Liver (tissue), 8 donors: ENCODE measurements at regions not wholly inside any gene's neighbourhood (a gene's known extent, or its start where the extent isn't known, plus 50 kb on each side); places are given as distances from the start of the nearest gene placed in this dataset.

Experiments used
- DNase-seq: peaks from one replicate; pipeline ENCODE4 v3.0.0-alpha.2; 2017; ENCODE audit warnings: low spot score
- H3K27ac ChIP-seq, 2 donors: one replicate each; pipeline ENCODE4 v1.7.0; 2013; ENCODE audit warnings: inconsistent platforms in 2 of 2, low read length in 2 of 2, control low read depth in 1 of 2, low read depth in 1 of 2, mild to moderate bottlenecking in 1 of 2
- H3K27me3 ChIP-seq, 4 donors: one replicate each; pipeline versions ENCODE4 v1.6.1 to v1.7.0; 2013; ENCODE audit warnings: low read length in 3 of 4, inconsistent platforms in 1 of 4, mild to moderate bottlenecking in 1 of 4, moderate library complexity in 1 of 4; ENCODE audit not compliant: control insufficient read depth in 4 of 4, insufficient read depth in 4 of 4
- H3K36me3 ChIP-seq, 4 donors: one replicate each; pipeline versions ENCODE4 v1.6.1 to v1.7.0; 2013; ENCODE audit warnings: low read length in 3 of 4, mild to moderate bottlenecking in 3 of 4, low read depth in 1 of 4, moderate library complexity in 1 of 4; ENCODE audit not compliant: control insufficient read depth in 4 of 4, insufficient read depth in 3 of 4
- H3K4me1 ChIP-seq, 4 donors: one replicate each; pipeline versions ENCODE4 v1.6.1 to v1.7.0; 2013; ENCODE audit warnings: low read length in 3 of 4, mild to moderate bottlenecking in 3 of 4, moderate library complexity in 1 of 4; ENCODE audit not compliant: control insufficient read depth in 4 of 4, insufficient read depth in 4 of 4
- H3K4me3 ChIP-seq, 3 donors: one replicate each; pipeline versions ENCODE4 v1.6.1 to v1.7.0; 2013; ENCODE audit warnings: low read length in 3 of 3, control low read depth in 1 of 3, low read depth in 1 of 3, mild to moderate bottlenecking in 1 of 3
- H3K9ac ChIP-seq, 2 donors: one replicate each; pipeline ENCODE4 v1.7.0; 2013; ENCODE audit warnings: low read length in 2 of 2, mild to moderate bottlenecking in 2 of 2, moderate library complexity in 2 of 2, control low read depth in 1 of 2, low read depth in 1 of 2
- H3K9me3 ChIP-seq, 4 donors: one replicate each; pipeline versions ENCODE4 v1.6.1 to v1.7.0; 2013; ENCODE audit warnings: low read length in 3 of 4; ENCODE audit not compliant: control insufficient read depth in 4 of 4
- EGR1 ChIP-seq, 2 donors: IDR thresholded peaks; 2 replicates each; pipeline ENCODE4 v1.6.1; 2016 to 2018; ENCODE audit warnings: antibody characterized with exemption in 2 of 2, low read depth in 2 of 2
- FOXA1 ChIP-seq: IDR thresholded peaks from 2 replicates; pipeline ENCODE4 v1.6.1; 2016; ENCODE audit warnings: antibody characterized with exemption
- FOXA2 ChIP-seq: IDR thresholded peaks from 2 replicates; pipeline ENCODE4 v1.6.1; 2016; ENCODE audit warnings: antibody characterized with exemption
- GABPA ChIP-seq, 2 donors: IDR thresholded peaks in 1 of 2; conservative IDR thresholded peaks in 1 of 2; 2 replicates each; pipeline ENCODE4 v1.6.1; 2016; ENCODE audit warnings: antibody characterized with exemption in 2 of 2, mild to moderate bottlenecking in 1 of 2, moderate library complexity in 1 of 2
- HNF4A ChIP-seq, 2 donors: conservative IDR thresholded peaks; 2 replicates each; pipeline ENCODE4 v1.6.1; 2016; ENCODE audit warnings: antibody characterized with exemption in 2 of 2, mild to moderate bottlenecking in 2 of 2
- HNF4G ChIP-seq: IDR thresholded peaks from 2 replicates; pipeline ENCODE4 v1.6.1; 2016; ENCODE audit warnings: antibody characterized with exemption
- JUND ChIP-seq, 2 donors: IDR thresholded peaks; 2 replicates each; pipeline ENCODE4 v1.6.1; 2016; ENCODE audit warnings: antibody characterized with exemption in 2 of 2
- NR2F2 ChIP-seq: IDR thresholded peaks from 2 replicates; pipeline ENCODE4 v1.6.1; 2016; ENCODE audit warnings: antibody characterized with exemption
- RAD21 ChIP-seq, 2 donors: IDR thresholded peaks; 2 replicates each; pipeline ENCODE4 v1.6.1; 2016; ENCODE audit warnings: antibody characterized with exemption in 2 of 2, mild to moderate bottlenecking in 2 of 2
- RXRA ChIP-seq, 2 donors: IDR thresholded peaks; 2 replicates each; pipeline ENCODE4 v1.6.1; 2017 to 2018; ENCODE audit warnings: antibody characterized with exemption in 2 of 2, mild to moderate bottlenecking in 1 of 2
- SP1 ChIP-seq: IDR thresholded peaks from 2 replicates; pipeline ENCODE4 v1.6.1; 2018; ENCODE audit warnings: antibody characterized with exemption, mild to moderate bottlenecking
- YY1 ChIP-seq: IDR thresholded peaks from 2 replicates; pipeline ENCODE4 v1.6.1; 2016; ENCODE audit warnings: antibody characterized with exemption, mild to moderate bottlenecking
- WGBS: extraction: QIAGEN DNeasy Blood & Tissue Kit; methylation state at CpG from one replicate; pipeline ENCODE4 v1.1.7; 2013; 5-methylcytosine and 5-hydroxymethylcytosine counted together
- TF ChIP-seq, protein P1 (sequence below): fragments of 150-350 bp; IDR thresholded peaks from 2 replicates; pipeline ENCODE4 v1.5.1; 2017; ENCODE audit warnings: improper control_type of control experiment, low read depth, low read length; ENCODE audit not compliant: missing input control
- TF ChIP-seq, protein P2 (sequence below): IDR thresholded peaks from 2 replicates; pipeline ENCODE4 v1.6.1; 2016; ENCODE audit warnings: antibody characterized with exemption, mild to moderate bottlenecking
- TF ChIP-seq, protein P3 (sequence below): IDR thresholded peaks from 2 replicates; pipeline ENCODE4 v1.6.1; 2016; ENCODE audit warnings: antibody characterized with exemption
- TF ChIP-seq, protein P4 (sequence below): IDR thresholded peaks from 2 replicates; pipeline ENCODE4 v1.6.1; 2016; ENCODE audit warnings: antibody characterized with exemption
- donor health status: healthy.
- donor health status: healthy.
- donor health status: healthy.
- donor health status: healthy.
- donor health status: healthy.

DNA sequence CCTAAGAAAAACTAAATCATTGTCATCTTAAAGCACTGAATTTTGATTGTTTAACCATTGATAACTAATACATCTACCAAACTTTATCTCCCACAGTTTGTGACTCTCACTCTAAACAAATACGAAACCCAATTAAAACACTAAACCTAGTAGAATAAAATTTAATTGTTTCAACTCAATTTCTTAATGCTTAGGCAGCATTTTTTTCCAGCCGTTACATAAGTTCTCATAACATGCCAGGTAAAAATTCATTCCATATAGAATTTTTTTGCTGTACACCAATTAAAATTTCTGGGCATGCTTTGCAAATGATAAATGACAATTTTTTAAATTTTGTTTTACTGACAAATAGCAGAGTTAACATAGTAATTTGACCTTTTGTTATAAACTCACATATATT lies 658.2 kb upstream of the FLRT2 start:
- no peaks in the 10 kb centered on the region for H3K36me3 ChIP-seq
- H3K9ac ChIP-seq: no peak overlapping the region
- 74% methylated on average over 2 of the region's 2 CpGs for WGBS
- no peak for DNase-seq
- no peaks in the 10 kb centered on the region for H3K27me3 ChIP-seq
- TF ChIP-seq, protein P1, sequence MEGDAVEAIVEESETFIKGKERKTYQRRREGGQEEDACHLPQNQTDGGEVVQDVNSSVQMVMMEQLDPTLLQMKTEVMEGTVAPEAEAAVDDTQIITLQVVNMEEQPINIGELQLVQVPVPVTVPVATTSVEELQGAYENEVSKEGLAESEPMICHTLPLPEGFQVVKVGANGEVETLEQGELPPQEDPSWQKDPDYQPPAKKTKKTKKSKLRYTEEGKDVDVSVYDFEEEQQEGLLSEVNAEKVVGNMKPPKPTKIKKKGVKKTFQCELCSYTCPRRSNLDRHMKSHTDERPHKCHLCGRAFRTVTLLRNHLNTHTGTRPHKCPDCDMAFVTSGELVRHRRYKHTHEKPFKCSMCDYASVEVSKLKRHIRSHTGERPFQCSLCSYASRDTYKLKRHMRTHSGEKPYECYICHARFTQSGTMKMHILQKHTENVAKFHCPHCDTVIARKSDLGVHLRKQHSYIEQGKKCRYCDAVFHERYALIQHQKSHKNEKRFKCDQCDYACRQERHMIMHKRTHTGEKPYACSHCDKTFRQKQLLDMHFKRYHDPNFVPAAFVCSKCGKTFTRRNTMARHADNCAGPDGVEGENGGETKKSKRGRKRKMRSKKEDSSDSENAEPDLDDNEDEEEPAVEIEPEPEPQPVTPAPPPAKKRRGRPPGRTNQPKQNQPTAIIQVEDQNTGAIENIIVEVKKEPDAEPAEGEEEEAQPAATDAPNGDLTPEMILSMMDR: no peak
- no peak for TF ChIP-seq RXRA (IDR thresholded peaks at IDR 0.05)
- no peak for TF ChIP-seq SP1
- TF ChIP-seq RAD21 (IDR thresholded peaks at IDR 0.05): no peak
- TF ChIP-seq, protein P2, sequence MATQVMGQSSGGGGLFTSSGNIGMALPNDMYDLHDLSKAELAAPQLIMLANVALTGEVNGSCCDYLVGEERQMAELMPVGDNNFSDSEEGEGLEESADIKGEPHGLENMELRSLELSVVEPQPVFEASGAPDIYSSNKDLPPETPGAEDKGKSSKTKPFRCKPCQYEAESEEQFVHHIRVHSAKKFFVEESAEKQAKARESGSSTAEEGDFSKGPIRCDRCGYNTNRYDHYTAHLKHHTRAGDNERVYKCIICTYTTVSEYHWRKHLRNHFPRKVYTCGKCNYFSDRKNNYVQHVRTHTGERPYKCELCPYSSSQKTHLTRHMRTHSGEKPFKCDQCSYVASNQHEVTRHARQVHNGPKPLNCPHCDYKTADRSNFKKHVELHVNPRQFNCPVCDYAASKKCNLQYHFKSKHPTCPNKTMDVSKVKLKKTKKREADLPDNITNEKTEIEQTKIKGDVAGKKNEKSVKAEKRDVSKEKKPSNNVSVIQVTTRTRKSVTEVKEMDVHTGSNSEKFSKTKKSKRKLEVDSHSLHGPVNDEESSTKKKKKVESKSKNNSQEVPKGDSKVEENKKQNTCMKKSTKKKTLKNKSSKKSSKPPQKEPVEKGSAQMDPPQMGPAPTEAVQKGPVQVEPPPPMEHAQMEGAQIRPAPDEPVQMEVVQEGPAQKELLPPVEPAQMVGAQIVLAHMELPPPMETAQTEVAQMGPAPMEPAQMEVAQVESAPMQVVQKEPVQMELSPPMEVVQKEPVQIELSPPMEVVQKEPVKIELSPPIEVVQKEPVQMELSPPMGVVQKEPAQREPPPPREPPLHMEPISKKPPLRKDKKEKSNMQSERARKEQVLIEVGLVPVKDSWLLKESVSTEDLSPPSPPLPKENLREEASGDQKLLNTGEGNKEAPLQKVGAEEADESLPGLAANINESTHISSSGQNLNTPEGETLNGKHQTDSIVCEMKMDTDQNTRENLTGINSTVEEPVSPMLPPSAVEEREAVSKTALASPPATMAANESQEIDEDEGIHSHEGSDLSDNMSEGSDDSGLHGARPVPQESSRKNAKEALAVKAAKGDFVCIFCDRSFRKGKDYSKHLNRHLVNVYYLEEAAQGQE: no peak
- no peak for TF ChIP-seq YY1
- TF ChIP-seq NR2F2: no peak
- TF ChIP-seq FOXA1: no peak
- TF ChIP-seq, protein P3, sequence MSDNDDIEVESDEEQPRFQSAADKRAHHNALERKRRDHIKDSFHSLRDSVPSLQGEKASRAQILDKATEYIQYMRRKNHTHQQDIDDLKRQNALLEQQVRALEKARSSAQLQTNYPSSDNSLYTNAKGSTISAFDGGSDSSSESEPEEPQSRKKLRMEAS: no peak
- no peak for TF ChIP-seq GABPA (IDR thresholded peaks at IDR 0.05 in 1 of 2, conservative IDR thresholded peaks at IDR 0.05 in 1 of 2)
- no peak for TF ChIP-seq JUND (IDR thresholded peaks at IDR 0.05)
- no peak for TF ChIP-seq HNF4A (conservative IDR thresholded peaks at IDR 0.05)
- no peak for TF ChIP-seq FOXA2
- H3K9me3 ChIP-seq: peaks cover 0 to 2% (median 0%) of the 10 kb centered on the region in 4 donors
- H3K27ac ChIP-seq: no peak overlapping the region
- no peak overlapping the region for H3K4me3 ChIP-seq
- no peaks in the 10 kb centered on the region for H3K4me1 ChIP-seq

DNA sequence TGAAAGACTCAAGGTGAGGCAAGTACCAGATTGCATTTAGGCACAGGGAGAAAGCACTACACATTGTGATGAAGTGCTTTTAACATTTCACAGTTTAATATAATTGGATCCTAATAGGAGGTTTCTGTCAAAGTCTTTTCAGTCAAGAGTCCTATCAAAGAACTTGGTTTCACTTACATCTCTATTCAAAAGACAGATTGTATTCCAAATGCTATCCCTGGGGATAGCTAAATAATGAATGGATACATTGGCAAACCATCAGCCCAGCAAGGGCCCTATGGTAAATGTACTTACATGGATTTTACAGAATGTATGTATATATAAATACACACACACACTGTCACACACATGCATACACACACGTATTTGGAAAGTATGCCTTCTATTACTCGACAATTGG lies 655.5 kb upstream of the FLRT2 start:
- Histone ChIP-seq H3K27ac (no peak overlapping the region), H3K27me3 (peaks cover 0 to 4% (median 0%) of the 10 kb centered on the region in 4 donors), H3K9ac (no peak overlapping the region), H3K4me1 (no peaks in the 10 kb centered on the region), H3K36me3 (no peaks in the 10 kb centered on the region), H3K9me3 (peaks cover 0 to 2% (median 0%) of the 10 kb centered on the region in 4 donors), H3K4me3 (no peak overlapping the region)
- WGBS: 83% methylated on average over 2 of the region's 2 CpGs
- DNase-seq: no peak
- TF ChIP-seq RXRA (IDR thresholded peaks at IDR 0.05) (no peak), EGR1 (IDR thresholded peaks at IDR 0.05; ENCODE audit: low read depth in 2 of 2) (no peak), SP1 (no peak), HNF4G (no peak), FOXA2 (no peak)
- TF ChIP-seq, protein P4, sequence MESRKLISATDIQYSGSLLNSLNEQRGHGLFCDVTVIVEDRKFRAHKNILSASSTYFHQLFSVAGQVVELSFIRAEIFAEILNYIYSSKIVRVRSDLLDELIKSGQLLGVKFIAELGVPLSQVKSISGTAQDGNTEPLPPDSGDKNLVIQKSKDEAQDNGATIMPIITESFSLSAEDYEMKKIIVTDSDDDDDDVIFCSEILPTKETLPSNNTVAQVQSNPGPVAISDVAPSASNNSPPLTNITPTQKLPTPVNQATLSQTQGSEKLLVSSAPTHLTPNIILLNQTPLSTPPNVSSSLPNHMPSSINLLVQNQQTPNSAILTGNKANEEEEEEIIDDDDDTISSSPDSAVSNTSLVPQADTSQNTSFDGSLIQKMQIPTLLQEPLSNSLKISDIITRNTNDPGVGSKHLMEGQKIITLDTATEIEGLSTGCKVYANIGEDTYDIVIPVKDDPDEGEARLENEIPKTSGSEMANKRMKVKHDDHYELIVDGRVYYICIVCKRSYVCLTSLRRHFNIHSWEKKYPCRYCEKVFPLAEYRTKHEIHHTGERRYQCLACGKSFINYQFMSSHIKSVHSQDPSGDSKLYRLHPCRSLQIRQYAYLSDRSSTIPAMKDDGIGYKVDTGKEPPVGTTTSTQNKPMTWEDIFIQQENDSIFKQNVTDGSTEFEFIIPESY: no peak
